ENCODE measurements at regions not wholly inside any gene's neighbourhood (a gene's known extent, or its start where the extent isn't known, plus 50 kb on each side); places are given as distances from the start of the nearest gene placed in this dataset.

DNA sequence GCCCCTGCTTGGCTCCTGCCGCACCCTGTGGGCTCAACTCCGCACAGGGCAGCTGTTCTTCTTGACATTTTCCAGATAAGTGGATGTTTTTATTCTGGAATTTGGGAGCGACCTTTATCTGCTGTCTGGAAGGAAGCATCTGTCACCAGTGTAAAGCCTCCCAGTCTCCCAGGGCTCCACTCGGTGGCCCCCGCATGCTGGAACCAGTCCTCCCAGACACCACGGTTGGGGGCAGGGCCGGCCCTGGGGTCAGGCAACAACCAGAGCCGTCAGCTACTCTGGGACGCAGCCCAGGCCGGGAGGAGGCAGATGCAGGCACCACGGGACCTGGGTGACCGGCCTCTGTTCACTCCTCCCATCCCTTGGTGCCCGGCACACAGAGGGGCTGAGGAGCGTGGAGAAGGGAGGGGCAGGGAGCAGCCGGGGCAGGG, 92.8 kb upstream of the ADAMTS2 start:
- H3K27me3 ChIP-seq (ENCODE audit: insufficient read depth in 3 of 3, low read length in 2 of 3), result peaks cover 0 to 32% (median 17%) of the 10 kb centered on the region in 3 donors
- H3K9me3 ChIP-seq, result no peaks in the 10 kb centered on the region
- intact Hi-C loops (cut with DNase I), result no loop called here
- WGBS, 3 donors, result 22 to 29% (median 27%) methylated on average over 13 to 15 of the region's 15 CpGs
- no peak overlapping the region for H3K27ac ChIP-seq
- no peaks in the 10 kb centered on the region for H3K36me3 ChIP-seq (ENCODE audit: insufficient read depth in 1 of 2, low read depth in 1 of 2)
- TF ChIP-seq, protein P1, sequence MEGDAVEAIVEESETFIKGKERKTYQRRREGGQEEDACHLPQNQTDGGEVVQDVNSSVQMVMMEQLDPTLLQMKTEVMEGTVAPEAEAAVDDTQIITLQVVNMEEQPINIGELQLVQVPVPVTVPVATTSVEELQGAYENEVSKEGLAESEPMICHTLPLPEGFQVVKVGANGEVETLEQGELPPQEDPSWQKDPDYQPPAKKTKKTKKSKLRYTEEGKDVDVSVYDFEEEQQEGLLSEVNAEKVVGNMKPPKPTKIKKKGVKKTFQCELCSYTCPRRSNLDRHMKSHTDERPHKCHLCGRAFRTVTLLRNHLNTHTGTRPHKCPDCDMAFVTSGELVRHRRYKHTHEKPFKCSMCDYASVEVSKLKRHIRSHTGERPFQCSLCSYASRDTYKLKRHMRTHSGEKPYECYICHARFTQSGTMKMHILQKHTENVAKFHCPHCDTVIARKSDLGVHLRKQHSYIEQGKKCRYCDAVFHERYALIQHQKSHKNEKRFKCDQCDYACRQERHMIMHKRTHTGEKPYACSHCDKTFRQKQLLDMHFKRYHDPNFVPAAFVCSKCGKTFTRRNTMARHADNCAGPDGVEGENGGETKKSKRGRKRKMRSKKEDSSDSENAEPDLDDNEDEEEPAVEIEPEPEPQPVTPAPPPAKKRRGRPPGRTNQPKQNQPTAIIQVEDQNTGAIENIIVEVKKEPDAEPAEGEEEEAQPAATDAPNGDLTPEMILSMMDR (IDR thresholded peaks at IDR 0.05), result no peak
- DNase-seq, result no peak
- H3K4me1 ChIP-seq, result no peaks in the 10 kb centered on the region
- H3K4me3 ChIP-seq, result no peak overlapping the region
- no peak for ATAC-seq

GRCh38 chr5:179437341-179438001, 92.2 kb upstream of the ADAMTS2 start:
- Histone ChIP-seq H3K9me3 (no peaks in the 10 kb centered on the region), H3K27ac (no peak overlapping the region), H3K36me3 (ENCODE audit: insufficient read depth in 1 of 2, low read depth in 1 of 2) (no peaks in the 10 kb centered on the region), H3K4me1 (no peaks in the 10 kb centered on the region), H3K4me3 (no peak overlapping the region), H3K27me3 (ENCODE audit: insufficient read depth in 3 of 3, low read length in 2 of 3) (peaks cover 0 to 32% (median 17%) of the 10 kb centered on the region in 3 donors)
- TF ChIP-seq, protein P1 (IDR thresholded peaks at IDR 0.05), result no peak
- DNase-seq (no peak), ATAC-seq (no peak)
- WGBS, 3 donors, result 63 to 66% (median 64%) methylated on average over 19 to 23 of the region's 23 CpGs
- intact Hi-C loops (cut with DNase I), result no loop called here

DNA sequence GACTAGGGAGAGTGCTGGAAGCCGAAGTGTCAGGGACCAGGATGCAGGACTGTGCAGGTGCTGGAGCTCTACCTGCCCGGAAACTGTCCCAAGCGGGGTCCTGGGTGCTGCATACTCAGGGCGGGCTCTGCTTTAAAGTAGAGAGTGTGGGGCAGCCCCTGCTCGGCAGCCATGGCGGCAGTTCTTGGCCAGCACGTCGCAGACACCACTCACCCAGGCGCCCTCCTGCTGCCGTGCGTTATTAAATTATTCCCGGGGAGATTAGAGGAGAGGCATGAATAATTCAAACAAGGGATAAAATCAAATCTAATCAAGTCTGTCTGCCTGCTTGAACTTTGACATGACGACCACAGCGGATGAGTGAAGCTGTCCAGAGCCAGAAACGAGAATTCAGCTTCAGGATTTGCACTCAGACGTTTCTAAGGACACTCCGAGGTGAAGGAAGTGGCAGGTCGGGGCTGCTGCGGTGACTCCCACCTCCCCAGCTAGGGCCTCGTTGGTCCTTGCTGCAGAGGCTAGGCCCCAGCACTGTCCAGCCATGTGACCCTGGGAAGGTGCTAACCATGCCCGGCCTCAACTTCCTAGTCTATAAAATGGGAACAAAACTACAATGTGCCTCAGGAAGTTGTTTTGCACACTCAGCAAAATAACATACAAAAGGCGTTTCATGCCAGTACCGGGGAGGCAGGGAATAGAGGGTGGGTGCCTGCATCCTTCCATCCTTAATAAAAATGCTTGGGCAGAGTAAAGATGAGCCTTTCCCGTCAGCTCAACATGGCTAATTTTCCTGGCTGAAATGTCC, 91.3 kb upstream of the ADAMTS2 start:
- intact Hi-C loops (cut with DNase I), result no loop called here
- Histone ChIP-seq H3K36me3 (ENCODE audit: insufficient read depth in 1 of 2, low read depth in 1 of 2) (no peaks in the 10 kb centered on the region), H3K4me1 (no peaks in the 10 kb centered on the region), H3K27me3 (ENCODE audit: insufficient read depth in 3 of 3, low read length in 2 of 3) (peaks cover 0 to 32% (median 15%) of the 10 kb centered on the region in 3 donors), H3K4me3 (no peak overlapping the region), H3K9me3 (no peaks in the 10 kb centered on the region), H3K27ac (no peak overlapping the region)
- DNase-seq, result no peak
- ATAC-seq, result no peak
- TF ChIP-seq, protein P1 (IDR thresholded peaks at IDR 0.05), result no peak
- 53 to 68% (median 57%) methylated on average over 23 to 24 of the region's 24 CpGs for WGBS, 3 donors

- ATAC-seq, result no peak
- TF ChIP-seq, protein P1 (IDR thresholded peaks at IDR 0.05), result no peak
- Histone ChIP-seq H3K9me3 (no peaks in the 10 kb centered on the region), H3K27me3 (ENCODE audit: insufficient read depth in 3 of 3, low read length in 2 of 3) (peaks cover 0 to 32% (median 13%) of the 10 kb centered on the region in 3 donors), H3K27ac (no peak overlapping the region), H3K4me1 (no peaks in the 10 kb centered on the region), H3K36me3 (ENCODE audit: insufficient read depth in 1 of 2, low read depth in 1 of 2) (no peaks in the 10 kb centered on the region), H3K4me3 (no peak overlapping the region)
- WGBS, 3 donors, result 73 to 87% (median 79%) methylated on average over 12 of the region's 12 CpGs
- intact Hi-C loops (cut with DNase I), result no loop called here
- DNase-seq, result no peak
Observed at GRCh38 chr5:179435731-179436315, 90.6 kb upstream of the ADAMTS2 start.
